H9 (cell line): ENCODE measurements at regions not wholly inside any gene's neighbourhood (a gene's known extent, or its start where the extent isn't known, plus 50 kb on each side); places are given as distances from the start of the nearest gene placed in this dataset.

ENCODE experiments used
- DNase-seq: peaks from one replicate; pipeline ENCODE4 v3.0.0-alpha.2; 2017
- H2AFZ ChIP-seq: one replicate; pipeline ENCODE4 v1.6.1; 2013; ENCODE audit warnings: mild to moderate bottlenecking, low read length, control low read depth, moderate library complexity
- H2AK5ac ChIP-seq: 2 replicates; pipeline ENCODE4 v1.6.1; 2013; ENCODE audit warnings: low read length, control low read depth, mixed read lengths; ENCODE audit not compliant: insufficient read length
- H2BK120ac ChIP-seq: one replicate; pipeline ENCODE4 v1.6.1; 2013; ENCODE audit warnings: low read depth, mild to moderate bottlenecking, low read length, control low read depth, inconsistent platforms; ENCODE audit not compliant: poor library complexity, severe bottlenecking
- H2BK12ac ChIP-seq: 2 replicates; pipeline ENCODE4 v1.6.1; 2013; ENCODE audit warnings: low read length, control low read depth, mixed read lengths, low read depth; ENCODE audit not compliant: insufficient read length
- H2BK15ac ChIP-seq: 2 replicates; pipeline ENCODE4 v1.6.1; 2013; ENCODE audit warnings: low read depth, low read length, control low read depth
- H2BK20ac ChIP-seq: one replicate; pipeline ENCODE4 v1.6.1; 2013; ENCODE audit warnings: low read depth, mild to moderate bottlenecking, low read length, control low read depth, inconsistent platforms; ENCODE audit not compliant: poor library complexity, severe bottlenecking
- H2BK5ac ChIP-seq: 2 replicates; pipeline ENCODE4 v1.6.1; 2013; ENCODE audit warnings: low read length, control low read depth, mixed read lengths; ENCODE audit not compliant: insufficient read length
- H3K14ac ChIP-seq: 2 replicates; pipeline ENCODE4 v1.6.1; 2013; ENCODE audit warnings: low read length, control low read depth; ENCODE audit not compliant: insufficient read depth
- H3K18ac ChIP-seq: 2 replicates; pipeline ENCODE4 v1.6.1; 2013; ENCODE audit warnings: low read depth, mild to moderate bottlenecking, mixed read lengths, low read length, control low read depth; ENCODE audit not compliant: insufficient read length
- H3K23ac ChIP-seq: 2 replicates; pipeline ENCODE4 v1.6.1; 2013; ENCODE audit warnings: low read length, control low read depth, mixed read lengths, low read depth; ENCODE audit not compliant: insufficient read length
- H3K23me2 ChIP-seq: 2 replicates; pipeline ENCODE4 v1.6.1; 2013; ENCODE audit warnings: low read depth, mild to moderate bottlenecking, mixed read lengths, low read length, control low read depth; ENCODE audit not compliant: insufficient read length, poor library complexity, severe bottlenecking
- H3K27ac ChIP-seq: 2 replicates; pipeline ENCODE4 v1.5.1; 2013; ENCODE audit warnings: low read length, control low read depth, mixed read lengths, low read depth; ENCODE audit not compliant: insufficient read length
- H3K27me3 ChIP-seq: 2 replicates; pipeline ENCODE4 v1.6.1; 2013; ENCODE audit warnings: low read length, control low read depth, inconsistent platforms; ENCODE audit not compliant: insufficient read depth
- H3K4ac ChIP-seq: 2 replicates; pipeline ENCODE4 v1.6.1; 2013; ENCODE audit warnings: low read depth, mild to moderate bottlenecking, control low read depth, inconsistent platforms, low read length, moderate library complexity
- H3K4me1 ChIP-seq: 2 replicates; pipeline ENCODE4 v1.6.1; 2013; ENCODE audit warnings: low read length, control low read depth, inconsistent platforms; ENCODE audit not compliant: insufficient read depth
- H3K4me2 ChIP-seq: 2 replicates; pipeline ENCODE4 v1.6.1; 2013; ENCODE audit warnings: low read length, control low read depth, mixed read lengths; ENCODE audit not compliant: insufficient read length, insufficient read depth
- H3K56ac ChIP-seq: 2 replicates; pipeline ENCODE4 v1.6.1; 2013; ENCODE audit warnings: low read depth, mild to moderate bottlenecking, mixed read lengths, low read length, control low read depth; ENCODE audit not compliant: insufficient read length
- H3K79me1 ChIP-seq: 2 replicates; pipeline ENCODE4 v1.6.1; 2013; ENCODE audit warnings: low read depth, mild to moderate bottlenecking, moderate library complexity, low read length, control low read depth, inconsistent platforms; ENCODE audit not compliant: insufficient read depth, poor library complexity, severe bottlenecking
- H3K79me2 ChIP-seq: 2 replicates; pipeline ENCODE4 v1.6.1; 2013; ENCODE audit warnings: low read length, control low read depth, inconsistent platforms; ENCODE audit not compliant: insufficient read depth
- H3K9ac ChIP-seq: 2 replicates; pipeline ENCODE4 v1.6.1; 2013; ENCODE audit warnings: low read length, control low read depth, mixed read lengths; ENCODE audit not compliant: insufficient read length; ENCODE audit errors: extremely low read depth
- H3K9me3 ChIP-seq: one replicate; pipeline ENCODE4 v1.6.1; 2013; ENCODE audit warnings: low read depth, low read length, inconsistent platforms; ENCODE audit not compliant: control insufficient read depth
- H3T11ph ChIP-seq: one replicate; pipeline ENCODE4 v1.6.1; 2013; ENCODE audit warnings: mild to moderate bottlenecking, low read length, control low read depth, inconsistent platforms
- H4K20me1 ChIP-seq: one replicate; pipeline ENCODE4 v1.6.1; 2013; ENCODE audit not compliant: control insufficient read depth, insufficient read length, insufficient read depth
- H4K5ac ChIP-seq: 2 replicates; pipeline ENCODE4 v1.6.1; 2013; ENCODE audit warnings: low read depth, mild to moderate bottlenecking, mixed read lengths, low read length, control low read depth; ENCODE audit not compliant: insufficient read length
- H4K8ac ChIP-seq: replicated peaks from 2 replicates; pipeline ENCODE4 v1.6.1; 2013; ENCODE audit warnings: low read length, control low read depth, mixed read lengths, low read depth; ENCODE audit not compliant: insufficient read length
- H4K91ac ChIP-seq: 2 replicates; pipeline ENCODE4 v1.6.1; 2013; ENCODE audit warnings: low read depth, mild to moderate bottlenecking, moderate library complexity, mixed read lengths, low read length, control low read depth; ENCODE audit not compliant: insufficient read length
- H3K27ac Mint-ChIP-seq, 3 experiments: 2 replicates in 2 of 3; 3 replicates in 1 of 3; pipeline ENCODE4 v1.8.0; 2020 to 2021; ENCODE audit warnings: mixed read lengths in 3 of 3, mild to moderate bottlenecking in 1 of 3, moderate library complexity in 1 of 3
- H3K27me3 Mint-ChIP-seq: 2 replicates; pipeline ENCODE4 v1.8.0; 2021; ENCODE audit warnings: low read depth, mild to moderate bottlenecking, moderate library complexity, mixed read lengths
- H3K36me3 Mint-ChIP-seq, 3 experiments: 2 replicates in 2 of 3; 3 replicates in 1 of 3; pipeline ENCODE4 v1.8.0; 2020 to 2021; ENCODE audit warnings: low read depth in 3 of 3, mixed read lengths in 3 of 3; ENCODE audit not compliant: insufficient read depth in 1 of 3
- H3K4me1 Mint-ChIP-seq, 2 experiments: 2 replicates each; pipeline ENCODE4 v1.8.0; 2020; ENCODE audit warnings: mixed read lengths in 2 of 2
- H3K4me3 Mint-ChIP-seq, 2 experiments: 2 replicates in 1 of 2; 3 replicates in 1 of 2; pipeline ENCODE4 v1.8.0; 2020 to 2021; ENCODE audit warnings: mild to moderate bottlenecking in 2 of 2, mixed read lengths in 2 of 2, moderate library complexity in 1 of 2
- H3K9me3 Mint-ChIP-seq, 2 experiments: 2 replicates in 1 of 2; 3 replicates in 1 of 2; pipeline ENCODE4 v1.8.0; 2020; ENCODE audit warnings: mild to moderate bottlenecking in 2 of 2, mixed read lengths in 2 of 2, moderate library complexity in 1 of 2
- WGBS: extraction: QIAGEN DNeasy Blood & Tissue Kit; methylation state at CpG from one replicate; pipeline ENCODE4 v1.1.7; 2013; ENCODE audit warnings: missing lambda C conversion rate, low lambda C conversion rate, mixed read lengths; ENCODE audit not compliant: insufficient read length; ENCODE audit errors: extremely low coverage; 5-methylcytosine and 5-hydroxymethylcytosine counted together
- TF ChIP-seq, protein P1 (sequence below): fragments of 200-600 bp; sonication (generic); conservative IDR thresholded peaks from 3 replicates; pipeline ENCODE4 v1.8.0; 2021; ENCODE audit warnings: antibody characterized with exemption, mild to moderate bottlenecking

DNA sequence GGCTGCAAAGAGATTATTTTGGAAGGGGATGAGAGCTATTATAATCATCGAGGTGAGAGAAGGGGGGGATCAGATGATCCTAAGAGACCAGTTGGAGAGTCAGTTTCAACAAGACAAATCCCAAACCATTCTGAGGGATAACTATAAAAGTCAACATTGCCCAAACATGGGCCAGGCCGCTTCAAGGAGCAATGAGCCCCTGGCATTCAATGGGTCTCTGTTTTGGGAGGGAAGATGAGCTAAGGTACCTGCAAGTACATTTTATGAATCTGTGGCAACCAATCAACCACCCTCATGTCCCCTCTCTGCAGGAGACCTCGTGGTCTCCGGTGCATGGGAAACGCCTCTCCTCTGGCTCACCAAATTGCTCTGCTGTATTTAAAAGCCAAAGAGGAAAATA is 209.9 kb upstream of the C16orf82 start:
- no peak overlapping the region for H2AFZ ChIP-seq
- H3K4me2 ChIP-seq = no peak overlapping the region
- H3K4me1 ChIP-seq = no peaks in the 10 kb centered on the region
- H4K5ac ChIP-seq = no peak overlapping the region
- no peak overlapping the region for H3K18ac ChIP-seq
- Mint-ChIP-seq H3K36me3 (peaks cover 5 to 15% (median 11%) of the 10 kb centered on the region in 3 experiments; a peak in 5 of 7 replicates), H3K4me1 (no peaks in the 10 kb centered on the region), H3K27ac (no peak overlapping the region), H3K4me3 (no peak overlapping the region), H3K27me3 (peaks cover 7% of the 10 kb centered on the region), H3K9me3 (peaks cover 13 to 20% of the 10 kb centered on the region in 2 experiments)
- no peak overlapping the region for H4K8ac ChIP-seq
- no peaks in the 10 kb centered on the region for H3K27me3 ChIP-seq
- TF ChIP-seq, protein P1, sequence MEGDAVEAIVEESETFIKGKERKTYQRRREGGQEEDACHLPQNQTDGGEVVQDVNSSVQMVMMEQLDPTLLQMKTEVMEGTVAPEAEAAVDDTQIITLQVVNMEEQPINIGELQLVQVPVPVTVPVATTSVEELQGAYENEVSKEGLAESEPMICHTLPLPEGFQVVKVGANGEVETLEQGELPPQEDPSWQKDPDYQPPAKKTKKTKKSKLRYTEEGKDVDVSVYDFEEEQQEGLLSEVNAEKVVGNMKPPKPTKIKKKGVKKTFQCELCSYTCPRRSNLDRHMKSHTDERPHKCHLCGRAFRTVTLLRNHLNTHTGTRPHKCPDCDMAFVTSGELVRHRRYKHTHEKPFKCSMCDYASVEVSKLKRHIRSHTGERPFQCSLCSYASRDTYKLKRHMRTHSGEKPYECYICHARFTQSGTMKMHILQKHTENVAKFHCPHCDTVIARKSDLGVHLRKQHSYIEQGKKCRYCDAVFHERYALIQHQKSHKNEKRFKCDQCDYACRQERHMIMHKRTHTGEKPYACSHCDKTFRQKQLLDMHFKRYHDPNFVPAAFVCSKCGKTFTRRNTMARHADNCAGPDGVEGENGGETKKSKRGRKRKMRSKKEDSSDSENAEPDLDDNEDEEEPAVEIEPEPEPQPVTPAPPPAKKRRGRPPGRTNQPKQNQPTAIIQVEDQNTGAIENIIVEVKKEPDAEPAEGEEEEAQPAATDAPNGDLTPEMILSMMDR = no peak
- H2BK12ac ChIP-seq = no peak overlapping the region
- no peak overlapping the region for H2BK5ac ChIP-seq
- H3K79me2 ChIP-seq = no peaks in the 10 kb centered on the region
- no peaks in the 10 kb centered on the region for H3K79me1 ChIP-seq
- no peak overlapping the region for H2BK120ac ChIP-seq
- no peaks in the 10 kb centered on the region for H3K23me2 ChIP-seq
- no peak overlapping the region for H2AK5ac ChIP-seq
- H3K27ac ChIP-seq = no peak overlapping the region
- no peak overlapping the region for H3K14ac ChIP-seq
- no CpG with 5 or more reads among the region's 5 CpGs for WGBS
- H3K9me3 ChIP-seq = peaks cover 16% of the 10 kb centered on the region
- no peak overlapping the region for H3T11ph ChIP-seq
- no peak overlapping the region for H3K23ac ChIP-seq
- H4K91ac ChIP-seq = no peak overlapping the region
- no peak overlapping the region for H3K56ac ChIP-seq
- no peak overlapping the region for H2BK15ac ChIP-seq
- no peaks in the 10 kb centered on the region for H4K20me1 ChIP-seq
- no peak for DNase-seq
- no peak overlapping the region for H2BK20ac ChIP-seq
- H3K9ac ChIP-seq = no peak overlapping the region
- no peak overlapping the region for H3K4ac ChIP-seq
